Activated CD4-positive, alpha-beta T cell treated with anti-CD3 and anti-CD28 coated beads, Interleukin-2, amount 50 U/mL, for 24 hours (primary cell): ENCODE measurements at regions not wholly inside any gene's neighbourhood (a gene's known extent, or its start where the extent isn't known, plus 50 kb on each side); places are given as distances from the start of the nearest gene placed in this dataset.

Experiments
- DNase-seq, 2 donors: peaks; one replicate each; pipeline ENCODE4 v3.0.0-alpha.2; 2020; ENCODE audit warnings: low read depth in 1 of 2, low spot score in 1 of 2

DNA sequence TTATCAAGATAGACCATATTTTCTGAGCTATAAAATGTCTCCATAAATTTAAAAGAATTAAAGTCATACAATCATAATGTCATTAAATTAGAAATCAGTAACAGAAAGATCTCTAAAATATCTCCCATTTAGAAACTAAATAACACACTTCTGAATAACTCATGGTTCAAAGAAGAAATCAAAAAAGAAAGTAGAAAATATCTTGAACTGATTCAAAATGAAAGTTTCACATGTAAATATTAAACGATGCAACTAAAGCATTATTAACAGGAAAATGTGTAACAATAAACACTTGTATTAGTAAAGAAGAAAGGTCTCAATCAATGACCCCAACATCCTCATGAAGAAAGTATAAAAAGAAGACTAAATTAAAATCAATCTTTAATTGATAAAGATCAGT, 50.5 kb upstream of the PZP start:
- no peak for DNase-seq
